GM18951 (cell line): ENCODE measurements at regions not wholly inside any gene's neighbourhood (a gene's known extent, or its start where the extent isn't known, plus 50 kb on each side); places are given as distances from the start of the nearest gene placed in this dataset.
"Not testable (repeated sequence)": the region's sequence is repeated elsewhere in the genome, so short reads cannot be mapped to it uniquely, and the experiment has no call there.

ENCODE experiments used
- POLR2A ChIP-seq: IDR thresholded peaks from 4 replicates; pipeline ENCODE4 v1.6.1; 2011; ENCODE audit warnings: mild to moderate bottlenecking; ENCODE audit not compliant: insufficient read length, insufficient read depth; ENCODE audit errors: extremely low read depth
- in situ Hi-C: fragments of 300-500 bp; cut with MboI; formaldehyde crosslinking; loops from one replicate; pipeline ENCODE4 v1.12.0; 2022; ENCODE audit warnings: low sequenced_read_pairs, mixed read lengths, inconsistent platforms; ENCODE audit not compliant: unreplicated experiment

GRCh38 chrX:74218895-74219294, 85.1 kb upstream of the ZCCHC13 start:
- in situ Hi-C loops = no loop called here

GRCh38 chrX:74216421-74216820, 87.6 kb upstream of the ZCCHC13 start:
- TF ChIP-seq POLR2A = no peak
- in situ Hi-C loops = no loop called here

More at GRCh38 chrX:74218895-74219294, 85.1 kb upstream of the ZCCHC13 start:
- no peak for TF ChIP-seq POLR2A

GRCh38 chrX:74211911-74212310, 92.1 kb upstream of the ZCCHC13 start:
- TF ChIP-seq POLR2A = no peak
- in situ Hi-C loops = no loop called here

DNA sequence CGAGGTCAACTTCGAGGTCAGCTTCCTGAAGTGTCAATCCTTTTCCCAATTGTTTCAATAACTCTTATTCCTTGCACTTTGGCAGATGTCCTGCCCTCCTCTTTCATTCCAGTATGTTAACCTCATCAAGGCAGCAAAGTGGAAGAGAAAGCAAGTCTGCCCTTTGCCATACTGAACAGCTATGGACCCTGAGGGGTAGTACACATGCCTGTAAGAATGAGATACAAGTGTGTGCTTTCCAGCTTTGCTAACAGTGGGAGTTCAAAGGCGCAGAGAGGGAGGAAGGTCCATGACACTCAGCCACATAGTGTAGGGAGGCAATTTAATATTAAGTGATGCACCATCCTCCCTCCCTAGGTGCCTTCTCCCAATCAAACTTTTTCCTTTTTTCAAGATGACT, 96.4 kb upstream of the ZCCHC13 start:
- TF ChIP-seq POLR2A = no peak
- in situ Hi-C loops = no loop called here

DNA sequence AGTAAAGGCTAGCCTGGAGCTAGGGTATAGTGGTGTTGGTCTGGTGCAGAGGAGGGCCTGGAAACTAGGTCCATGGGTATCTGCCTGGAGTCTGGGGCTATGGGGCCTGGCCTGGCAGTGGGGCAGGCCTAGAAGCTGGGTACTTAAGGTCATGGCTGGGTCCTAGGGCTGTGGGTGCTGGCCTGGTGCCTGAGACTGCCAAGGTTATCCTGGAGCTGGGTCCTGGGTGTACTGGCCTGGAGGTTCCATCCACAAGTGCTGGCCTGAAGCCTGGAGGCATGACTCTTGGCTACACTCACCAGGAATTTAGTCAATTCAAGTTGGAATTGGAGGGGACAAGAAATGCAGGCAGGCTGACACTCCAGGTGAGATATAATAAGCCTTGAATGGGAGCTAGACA, 108.4 kb upstream of the ZCCHC13 start:
- no peak for TF ChIP-seq POLR2A
- in situ Hi-C loops = no loop called here

GRCh38 chrX:74195120-74195519, 108.9 kb upstream of the ZCCHC13 start:
- TF ChIP-seq POLR2A = no peak
- in situ Hi-C loops = no loop called here

DNA sequence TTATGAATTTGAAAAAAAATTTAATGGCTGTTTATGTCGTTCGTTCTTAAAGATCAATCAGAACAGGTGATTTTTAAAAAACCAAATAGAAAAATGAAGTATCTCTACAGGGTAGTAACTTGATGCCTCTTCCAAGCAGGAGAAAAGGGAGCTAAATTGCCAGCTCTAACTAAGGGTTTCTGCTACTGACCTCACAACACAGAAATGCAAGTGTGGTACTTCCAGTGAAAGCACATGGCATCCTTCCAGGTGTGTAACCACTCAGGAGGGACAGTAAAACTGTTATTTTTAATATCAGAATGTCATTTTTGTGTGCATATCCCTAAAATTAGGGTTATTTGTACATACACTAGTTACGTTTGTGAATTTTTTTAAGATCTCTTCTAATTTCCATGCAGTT, 116.8 kb upstream of the ZCCHC13 start:
- TF ChIP-seq POLR2A = no peak
- in situ Hi-C loops = no loop called here

DNA sequence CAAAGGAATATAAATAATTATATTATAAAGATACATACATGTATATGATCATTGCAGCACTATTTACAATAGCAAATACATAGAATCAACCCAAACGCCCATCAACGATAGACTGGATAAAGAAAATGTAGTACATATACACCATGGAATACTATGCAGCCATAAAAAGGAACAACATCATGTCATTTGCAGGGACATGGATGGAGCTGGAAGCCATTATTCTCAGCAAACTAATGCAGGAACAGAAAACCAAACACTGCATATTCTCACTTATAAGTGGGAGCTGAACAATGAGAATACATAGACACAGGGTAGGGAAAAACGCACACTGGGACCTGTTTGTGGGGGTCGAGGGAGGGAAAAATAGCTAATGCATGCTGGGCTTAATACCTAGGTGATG, 120.9 kb upstream of the ZCCHC13 start:
- in situ Hi-C loops = not testable (repeated sequence)

DNA sequence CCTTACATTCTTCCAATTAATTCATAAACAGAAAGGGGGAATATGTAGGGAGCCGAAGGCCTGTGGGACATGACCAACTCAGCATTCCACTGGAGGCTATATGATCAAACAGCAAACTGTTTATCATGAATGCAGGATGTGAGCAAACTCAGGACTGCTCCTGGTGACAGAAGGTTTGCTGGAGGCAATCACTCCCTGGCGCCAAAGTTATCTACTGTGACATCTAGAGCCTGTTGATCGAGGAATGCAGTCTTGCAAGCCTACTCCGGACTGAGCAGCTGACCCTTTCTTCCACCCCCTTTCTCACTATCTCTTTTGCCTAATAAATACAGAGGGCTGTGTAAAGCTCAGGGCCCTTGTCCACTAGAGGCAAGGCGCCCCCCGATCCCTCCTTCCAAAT, 122.0 kb upstream of the ZCCHC13 start:
- in situ Hi-C loops = not testable (repeated sequence)

- in situ Hi-C loops = no loop called here
- no peak for TF ChIP-seq POLR2A
These were observed 123.3 kb upstream of the ZCCHC13 start for GRCh38 chrX:74180716-74181115.

- in situ Hi-C loops = no loop called here
- no peak for TF ChIP-seq POLR2A
These were observed 124.0 kb upstream of the ZCCHC13 start for GRCh38 chrX:74179990-74180389.

- in situ Hi-C loops = no loop called here
- no peak for TF ChIP-seq POLR2A
These were observed 124.5 kb upstream of the ZCCHC13 start for GRCh38 chrX:74179499-74179898.

- TF ChIP-seq POLR2A = no peak
- in situ Hi-C loops = no loop called here
These were observed 124.9 kb upstream of the ZCCHC13 start for GRCh38 chrX:74179071-74179470.

GRCh38 chrX:74178536-74178935, 125.4 kb upstream of the ZCCHC13 start:
- in situ Hi-C loops = no loop called here
- no peak for TF ChIP-seq POLR2A

- no peak for TF ChIP-seq POLR2A
These were observed 132.5 kb upstream of the ZCCHC13 start for GRCh38 chrX:74171465-74171864.

More at GRCh38 chrX:74171465-74171864, 132.5 kb upstream of the ZCCHC13 start:
- in situ Hi-C loops = no loop called here
